GM18499 (cell line): ENCODE measurements at regions not wholly inside any gene's neighbourhood (a gene's known extent, or its start where the extent isn't known, plus 50 kb on each side); places are given as distances from the start of the nearest gene placed in this dataset.
"Not testable (repeated sequence)": the region's sequence is repeated elsewhere in the genome, so short reads cannot be mapped to it uniquely, and the experiment has no call there.

Experiments used
- ATAC-seq: cut with Tn5 transposase; IDR thresholded peaks from one replicate; pipeline ENCODE4 v1.9.1; 2021; ENCODE audit warnings: moderate number of reproducible peaks; ENCODE audit not compliant: insufficient read depth, unreplicated experiment

DNA sequence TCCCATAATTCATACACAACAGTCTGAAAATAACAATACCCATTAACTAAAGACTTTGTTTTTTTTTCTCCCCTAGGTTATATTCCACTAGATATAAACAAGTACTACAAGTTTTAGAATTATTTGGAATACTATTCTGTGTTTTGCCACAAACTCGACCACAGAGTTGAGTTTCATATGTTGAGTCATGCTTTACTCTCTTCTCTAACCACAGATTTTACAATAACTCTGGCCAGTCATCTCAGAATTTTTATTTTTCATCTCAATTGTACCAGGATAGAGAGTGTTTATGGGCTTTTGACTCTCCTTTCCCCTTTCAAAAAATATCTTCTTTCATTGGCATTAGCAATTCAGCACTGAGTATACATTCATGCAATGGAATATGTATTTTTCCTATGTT, 348.7 kb upstream of the GALNT5 start:
- ATAC-seq, result peak; percentile 51

DNA sequence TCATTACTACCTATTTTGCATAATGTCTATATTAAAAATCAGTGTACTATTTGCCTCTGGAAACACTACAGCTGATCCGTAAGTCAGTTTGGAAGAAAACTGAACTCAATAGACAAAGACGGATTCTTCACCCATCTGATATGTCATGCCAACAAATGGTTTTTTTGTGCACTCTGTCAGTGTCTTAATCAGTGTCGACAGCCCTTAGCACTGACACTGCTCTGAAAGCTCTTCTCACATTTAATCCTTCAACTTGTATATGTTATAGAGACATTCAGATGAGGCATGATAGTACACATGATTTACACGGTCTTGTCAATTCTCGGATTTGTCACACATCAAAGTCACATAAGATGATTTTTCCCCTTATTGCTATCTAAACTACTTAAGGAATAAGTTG, 347.5 kb upstream of the GALNT5 start:
- no peak for ATAC-seq

DNA sequence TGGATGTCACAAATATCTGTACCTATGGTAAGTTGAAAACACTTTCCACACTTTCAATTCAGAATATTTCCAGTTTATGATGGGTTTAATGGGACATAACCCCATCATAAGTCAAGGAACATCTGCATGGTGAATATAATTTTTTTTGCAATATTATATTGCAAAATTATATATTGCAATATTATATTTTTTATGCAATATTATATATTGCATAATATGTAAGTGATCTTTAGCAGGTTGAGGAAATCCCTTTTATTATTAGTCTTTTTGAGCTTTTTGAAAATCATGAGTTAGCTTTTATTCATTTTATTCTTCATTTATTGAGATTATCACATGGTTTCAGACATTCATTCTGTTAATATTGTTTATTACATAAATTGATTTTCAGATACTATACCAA, 342.2 kb upstream of the GALNT5 start:
- ATAC-seq, result no peak

DNA sequence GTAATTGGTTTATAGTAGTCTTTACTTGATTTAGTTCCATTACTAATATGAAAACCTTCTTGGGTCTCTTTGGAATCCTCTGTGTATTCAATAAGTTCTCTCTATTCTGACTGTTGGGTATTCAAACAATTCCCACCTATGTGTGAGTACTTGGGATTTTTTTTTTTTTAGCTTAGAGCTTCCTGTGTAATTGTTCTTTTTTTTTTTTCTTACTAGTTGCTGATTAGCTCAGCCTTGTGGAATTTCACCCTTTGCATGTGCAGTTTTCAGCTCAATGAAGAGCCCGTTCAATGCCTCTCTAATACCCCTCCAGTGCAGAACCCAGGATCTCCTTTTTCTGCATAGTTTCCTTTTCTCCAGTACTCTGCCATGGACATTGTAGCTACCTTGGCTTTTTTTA, 339.1 kb upstream of the GALNT5 start:
- no peak for ATAC-seq

DNA sequence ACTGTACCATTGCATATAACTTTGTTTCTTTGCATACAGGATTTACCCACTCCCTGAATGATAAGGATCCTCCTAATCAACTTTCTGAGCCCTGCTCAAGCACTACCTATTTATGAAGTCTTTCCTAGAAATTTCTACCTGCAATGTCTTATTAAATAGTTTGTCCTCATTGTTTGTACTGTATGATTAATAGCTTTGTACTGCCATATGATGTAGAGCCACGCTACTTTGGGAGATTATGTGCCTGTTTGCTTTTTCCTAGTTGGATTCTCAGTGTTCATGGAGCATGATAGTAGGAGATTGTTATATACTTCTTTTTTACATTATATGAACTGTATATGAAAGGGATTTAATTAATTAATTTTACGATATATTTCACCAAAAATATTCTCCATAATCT, 327.1 kb upstream of the GALNT5 start:
- no peak for ATAC-seq

DNA sequence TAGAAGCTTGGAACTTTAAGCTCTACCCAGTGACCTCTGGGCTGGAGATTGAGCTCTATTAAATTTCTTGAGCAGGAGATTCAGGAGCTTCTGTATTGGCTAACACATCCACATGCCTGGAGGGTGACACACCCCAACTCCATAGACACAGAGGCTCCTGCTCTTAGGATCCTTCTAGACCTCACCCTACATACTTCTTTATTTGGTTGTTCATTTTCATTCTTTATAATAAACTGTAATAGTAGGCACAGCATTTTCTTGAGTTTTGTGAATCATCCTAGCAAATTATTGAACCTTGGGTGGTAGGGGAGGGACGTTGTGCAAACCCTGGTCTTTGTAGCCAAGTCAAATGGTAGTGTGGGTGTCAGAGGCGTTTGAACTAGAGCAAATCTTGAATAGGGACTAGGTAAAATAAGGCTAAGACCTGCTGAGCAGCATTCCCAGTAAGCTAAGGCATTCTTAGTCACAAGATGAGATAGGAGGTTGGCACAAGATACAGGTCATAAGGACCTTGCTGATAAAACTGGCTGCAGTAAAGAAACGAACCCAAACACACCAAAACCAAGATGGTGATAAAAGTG, 323.8 kb upstream of the GALNT5 start:
- no peak for ATAC-seq

DNA sequence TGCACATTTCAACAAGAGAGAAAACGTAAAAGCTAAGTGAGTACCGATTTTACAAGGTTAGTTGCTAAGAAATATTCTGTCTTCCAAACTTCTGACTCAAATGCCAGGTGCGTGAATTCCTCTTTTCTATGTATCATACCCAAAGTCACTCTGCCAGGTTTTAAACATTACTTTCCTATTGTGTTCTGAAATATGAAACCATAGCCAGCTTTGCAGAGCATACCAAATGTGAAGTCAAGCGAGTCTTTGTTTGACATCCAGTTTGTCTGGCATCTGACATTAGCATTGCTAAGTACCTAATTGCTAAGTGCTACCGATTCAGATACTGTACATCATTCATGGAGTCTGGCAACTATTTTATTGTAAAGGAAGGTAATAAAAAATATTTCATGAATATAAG, 321.9 kb upstream of the GALNT5 start:
- no peak for ATAC-seq

DNA sequence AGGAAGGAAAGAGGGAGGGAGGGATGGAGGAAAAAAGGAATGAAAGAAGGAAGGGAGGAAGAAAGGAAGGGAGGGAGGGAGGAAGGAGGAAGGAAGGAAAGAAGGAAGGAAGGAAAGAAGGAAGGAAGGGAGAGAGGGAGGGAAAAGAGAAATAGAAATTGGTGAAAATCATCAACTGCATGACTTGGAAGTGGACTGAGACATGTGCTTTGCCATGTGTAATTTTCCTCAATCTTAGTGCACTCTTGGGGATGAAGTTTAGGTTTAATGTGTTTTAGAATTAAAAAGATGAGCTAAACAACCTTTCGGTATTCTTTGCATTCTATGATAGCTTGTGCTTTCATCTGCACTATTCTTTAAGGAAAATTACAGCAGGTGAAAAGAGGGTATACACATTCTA, 320.1 kb upstream of the GALNT5 start:
- ATAC-seq, result no peak

DNA sequence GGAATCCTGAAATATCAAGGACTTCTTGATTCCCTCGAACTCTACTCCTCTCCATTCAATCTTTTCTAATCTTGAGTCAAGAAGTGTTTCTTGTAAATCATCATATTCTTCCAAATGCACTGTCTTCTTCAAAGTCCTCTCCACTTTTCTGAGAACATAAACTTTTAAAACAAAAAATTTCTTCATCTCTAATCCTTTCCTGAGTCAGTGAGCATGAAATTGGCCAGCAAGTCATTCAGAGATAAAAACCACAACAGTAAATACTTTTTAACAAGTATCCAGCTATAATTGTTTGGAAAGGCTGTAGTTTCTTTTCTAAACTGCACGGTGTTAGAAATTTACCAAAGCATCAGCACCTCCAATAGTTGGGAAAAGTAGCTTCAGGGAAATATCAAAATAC, 312.6 kb upstream of the GALNT5 start:
- ATAC-seq, result no peak

DNA sequence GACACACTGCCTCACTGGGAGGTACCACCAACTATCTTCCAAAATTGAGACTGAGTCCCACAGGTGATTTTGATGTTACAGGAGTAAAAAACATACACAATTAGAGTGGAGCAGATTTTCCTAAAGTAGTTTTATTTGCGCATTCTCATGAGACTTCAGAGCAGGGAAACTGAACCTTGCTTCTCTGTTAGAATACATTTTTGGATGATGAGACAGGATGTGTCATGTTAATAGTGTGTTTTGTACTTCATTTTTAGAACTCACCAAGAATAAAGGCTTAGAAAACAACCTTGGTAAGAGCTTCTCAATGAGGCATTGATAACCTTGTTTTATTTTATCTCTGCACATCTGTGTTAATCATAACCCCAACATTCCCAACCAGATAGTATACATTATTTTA, 310.2 kb upstream of the GALNT5 start:
- ATAC-seq, result no peak

DNA sequence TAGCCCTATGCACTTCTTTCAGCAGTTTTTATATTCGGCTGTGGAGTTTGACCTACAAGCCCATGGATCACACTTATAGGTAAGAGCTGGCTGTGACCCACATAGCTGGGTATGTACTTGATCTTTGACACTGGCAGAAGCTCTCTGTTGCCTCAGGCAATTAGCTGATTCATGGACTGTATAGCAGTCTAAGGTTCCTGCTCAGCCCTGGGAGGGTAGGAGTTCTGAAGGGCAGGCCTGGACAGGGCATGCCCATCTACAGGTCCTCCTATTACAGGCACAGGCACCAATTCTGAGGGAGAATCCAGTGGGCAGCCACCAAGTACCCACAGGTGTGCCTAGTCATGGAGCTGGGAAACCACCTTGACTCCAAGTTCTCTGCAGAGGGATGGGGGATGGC, 301.8 kb upstream of the GALNT5 start:
- no peak for ATAC-seq

DNA sequence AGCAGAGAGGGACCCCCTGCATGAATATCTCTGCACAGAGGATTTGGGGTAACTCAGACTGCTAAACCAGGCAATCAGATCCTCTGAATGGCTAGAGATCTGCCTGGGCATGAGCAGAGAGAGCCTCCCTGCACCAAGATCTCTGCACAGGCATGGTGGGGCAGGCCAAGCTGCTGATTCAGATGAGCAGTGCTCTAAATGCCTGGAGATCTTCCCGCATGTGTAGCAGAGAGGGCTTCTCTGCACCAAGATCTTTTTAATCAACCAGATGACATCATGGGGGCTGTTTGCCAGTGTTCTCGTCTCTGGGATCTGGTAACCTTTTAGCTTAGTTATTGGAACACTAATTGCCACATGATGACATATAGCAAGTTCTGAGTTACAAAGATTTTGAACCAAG, 301.3 kb upstream of the GALNT5 start:
- ATAC-seq, result no peak

DNA sequence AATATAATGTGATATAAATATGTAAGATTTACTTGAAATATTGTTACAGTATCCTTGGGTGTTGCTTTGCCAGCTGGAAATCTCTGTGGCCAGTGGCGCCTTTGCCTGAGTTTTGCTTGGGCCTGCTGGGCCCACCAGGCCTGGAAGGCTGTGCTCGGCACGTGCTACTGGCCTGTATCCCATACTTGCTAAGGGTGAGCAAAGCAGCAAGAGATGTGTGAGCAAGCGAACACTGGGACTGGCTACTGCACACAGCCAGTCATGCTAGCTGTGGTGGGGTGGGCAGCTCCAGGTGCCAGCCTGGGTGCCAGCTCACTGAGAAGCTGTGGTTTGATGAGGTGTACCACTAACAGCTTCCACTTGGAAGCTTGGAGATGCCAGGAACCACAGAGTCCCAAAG, 299.1 kb upstream of the GALNT5 start:
- no peak for ATAC-seq

DNA sequence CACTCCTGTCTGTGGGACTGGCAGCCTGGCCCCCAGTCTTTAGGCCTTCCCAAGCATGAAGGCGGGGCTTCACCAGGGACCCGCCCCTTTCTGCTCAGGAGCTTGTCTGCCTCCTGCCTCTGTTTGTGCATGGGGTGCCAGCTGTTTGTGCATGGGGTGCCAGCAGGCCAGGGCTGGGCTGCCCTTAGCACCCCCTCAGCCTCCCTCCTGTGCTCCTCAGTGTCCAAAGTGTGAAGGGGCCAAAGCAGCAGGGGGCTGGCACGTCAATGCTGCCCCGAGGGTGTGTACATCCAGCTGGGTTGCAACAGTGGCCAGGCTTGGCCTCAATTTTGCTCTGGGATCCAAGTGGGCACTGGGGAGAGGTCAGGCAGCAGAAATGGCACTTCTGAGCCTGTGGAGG, 298.0 kb upstream of the GALNT5 start:
- ATAC-seq, result no peak

DNA sequence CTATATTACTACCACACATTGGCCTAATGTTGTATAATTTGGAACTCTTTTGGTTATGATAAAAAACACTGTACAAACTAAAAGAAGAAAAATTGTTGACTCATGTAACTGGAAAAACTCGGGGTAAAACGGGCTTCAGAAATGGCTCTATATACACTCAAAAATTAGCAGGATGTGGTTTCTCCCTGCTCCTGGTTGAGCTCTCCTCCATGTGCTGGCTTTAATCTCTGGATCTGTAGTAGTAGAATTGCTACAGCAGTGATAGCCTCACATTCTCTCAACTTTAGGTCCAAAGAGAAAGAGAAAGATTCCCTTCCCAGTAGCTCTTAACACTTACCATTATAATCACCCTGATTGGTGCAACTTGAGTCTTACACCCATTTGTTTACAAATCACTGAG, 274.9 kb upstream of the GALNT5 start:
- ATAC-seq, result no peak

DNA sequence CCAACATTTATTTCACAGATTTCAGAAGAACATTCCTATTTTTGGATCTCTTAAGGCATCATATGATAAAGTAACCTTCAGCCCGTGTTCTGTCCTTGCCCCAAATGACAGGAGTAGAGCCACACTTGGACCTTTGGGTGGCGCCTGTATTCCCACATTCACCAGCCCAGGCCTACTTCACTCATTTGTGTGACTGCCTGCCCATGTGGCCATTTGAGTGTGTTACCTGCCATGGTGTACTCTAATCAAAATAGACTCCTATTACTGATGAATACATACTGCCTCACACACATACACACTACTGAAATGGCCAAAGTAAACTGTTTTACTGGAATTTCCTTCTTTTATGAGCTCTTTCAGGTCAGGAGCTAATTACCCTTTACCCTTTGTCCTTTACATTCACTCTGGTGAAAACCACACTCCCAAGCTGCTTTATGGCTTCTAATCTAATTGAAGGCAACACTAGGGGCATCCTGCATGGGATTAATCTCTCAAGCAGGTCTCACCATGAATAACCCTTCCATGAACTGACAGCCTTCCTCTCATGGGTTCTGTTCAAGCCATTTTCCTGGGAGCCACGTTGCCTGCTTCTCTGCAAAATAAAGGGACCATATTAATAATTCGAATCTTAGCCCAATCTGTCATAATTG, 271.0 kb upstream of the GALNT5 start:
- no peak for ATAC-seq

DNA sequence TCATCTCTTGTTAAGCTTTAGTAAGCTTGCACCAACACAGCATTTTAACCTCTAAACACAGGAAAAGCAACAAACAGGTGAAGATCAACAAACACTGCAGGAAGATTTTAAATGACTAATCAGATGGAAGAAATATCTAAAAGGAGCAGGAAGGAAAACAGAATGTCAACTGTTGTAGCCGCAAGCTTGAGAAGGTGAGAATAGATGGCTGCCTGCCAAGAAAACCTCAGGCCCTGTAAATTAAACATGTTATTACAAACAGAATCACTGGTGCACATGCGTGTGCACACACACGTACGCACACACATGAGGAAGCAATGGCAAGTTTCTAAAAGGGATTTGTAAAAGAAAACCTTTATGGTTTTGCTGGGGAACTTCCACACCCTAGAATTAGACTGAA, 257.8 kb upstream of the GALNT5 start:
- no peak for ATAC-seq

DNA sequence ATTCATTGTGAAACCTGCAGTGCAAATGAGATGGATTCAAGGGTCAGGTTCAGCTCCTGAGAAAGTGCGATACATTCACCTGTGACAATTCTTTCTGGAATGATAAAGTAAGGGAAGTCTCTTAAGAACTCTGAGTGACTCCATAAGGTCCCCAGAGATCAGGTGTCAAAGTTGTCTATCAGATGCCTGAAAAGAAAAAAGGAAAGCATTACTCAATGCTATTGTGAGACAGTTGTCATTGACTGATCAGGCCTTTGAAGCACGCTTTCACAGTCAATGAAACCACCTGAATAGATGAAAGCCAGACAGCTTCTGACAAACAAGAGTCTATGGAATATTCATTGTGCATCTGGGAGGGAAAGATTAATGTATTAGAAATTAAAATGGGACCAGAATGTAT, 252.7 kb upstream of the GALNT5 start:
- ATAC-seq, result no peak

DNA sequence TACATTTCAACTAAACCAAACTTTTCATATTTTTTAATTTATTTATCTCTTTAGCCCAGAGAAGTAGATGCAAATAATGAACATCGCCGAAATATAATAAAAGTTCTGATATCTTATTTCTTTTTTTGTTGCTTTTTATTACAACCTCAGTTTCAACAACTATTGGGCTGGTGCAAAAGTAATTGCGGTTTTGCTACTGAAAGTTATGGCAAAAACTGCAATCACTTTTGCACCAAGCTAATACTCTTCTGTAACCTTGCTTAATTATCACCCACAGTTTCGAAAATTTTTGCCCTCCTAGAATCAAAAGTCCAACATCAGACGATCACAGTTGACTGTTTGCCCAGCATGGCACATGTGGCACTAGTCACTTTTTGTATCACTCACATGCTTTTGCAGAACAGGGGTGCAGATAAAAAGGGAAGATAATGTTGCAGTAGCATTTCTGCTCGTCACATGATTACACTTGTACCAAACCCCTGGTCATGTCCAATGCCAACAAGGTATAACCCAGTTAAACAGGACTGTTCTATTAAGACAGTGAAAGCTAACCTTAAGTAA, 242.4 kb upstream of the GALNT5 start:
- ATAC-seq, result no peak

DNA sequence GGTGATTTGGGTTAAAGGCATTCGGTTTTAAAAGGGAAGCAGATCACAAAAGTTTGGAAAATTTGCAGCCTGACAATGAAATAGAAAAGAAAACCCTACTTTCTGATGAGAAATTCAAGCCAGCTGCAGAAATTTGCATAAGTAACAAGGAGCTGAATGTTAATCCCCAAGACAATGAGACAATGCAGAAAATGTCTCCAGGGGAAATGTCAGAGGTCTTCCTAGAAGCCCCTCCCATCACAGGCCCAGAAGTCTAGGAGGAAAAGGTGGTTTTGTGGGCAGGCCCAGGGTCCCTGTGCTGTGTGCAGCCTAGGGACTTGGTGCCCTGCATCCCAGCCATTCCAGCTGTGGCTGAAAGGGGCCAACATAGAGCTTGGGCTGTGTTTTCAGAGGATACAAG, 234.2 kb upstream of the GALNT5 start:
- ATAC-seq, result not testable (repeated sequence)

DNA sequence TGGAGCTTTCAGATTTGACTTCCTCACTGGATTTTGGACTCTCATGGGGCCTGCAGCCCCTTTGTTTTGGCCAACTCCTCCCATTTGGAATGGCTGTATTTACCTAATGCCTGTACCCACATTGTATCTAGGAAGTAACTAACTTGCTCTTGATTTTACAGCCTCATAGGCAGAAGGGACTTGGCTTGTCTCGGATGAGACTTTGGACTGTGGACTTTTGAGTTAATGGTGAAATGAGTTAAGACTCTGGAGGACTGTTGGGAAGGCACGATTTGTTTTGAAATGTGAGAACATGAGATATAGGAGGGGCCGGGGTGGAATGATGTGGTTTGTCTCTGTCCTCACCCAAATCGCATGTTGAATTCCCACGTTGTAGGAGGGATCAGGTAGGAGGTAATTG, 233.4 kb upstream of the GALNT5 start:
- ATAC-seq, result no peak

DNA sequence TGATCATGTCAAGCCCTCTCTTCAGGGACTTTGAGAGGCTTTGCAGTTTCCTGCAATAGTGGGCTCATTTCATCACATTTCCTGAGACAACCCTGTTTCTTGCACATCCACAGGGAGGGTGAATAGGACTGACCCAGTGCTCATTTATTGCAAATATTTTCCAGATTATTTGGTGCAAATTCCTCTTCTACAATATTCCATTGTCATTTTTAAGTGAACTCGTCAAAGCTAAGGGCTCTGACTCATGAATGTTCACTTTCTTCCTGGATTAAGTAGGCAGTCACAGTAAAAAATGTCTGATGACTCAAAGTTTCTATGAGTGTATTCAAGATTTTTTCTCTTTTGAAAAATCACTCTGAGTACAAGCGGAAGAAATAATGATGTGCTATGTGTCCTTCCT, 225.5 kb upstream of the GALNT5 start:
- no peak for ATAC-seq
